HG02884 (cell line): ENCODE measurements at regions not wholly inside any gene's neighbourhood (a gene's known extent, or its start where the extent isn't known, plus 50 kb on each side); places are given as distances from the start of the nearest gene placed in this dataset.
A peak's percentile ranks its signal among the peaks of the same experiment; 100 is the strongest.

Source experiments
- ATAC-seq: cut with Tn5 transposase; IDR thresholded peaks from one replicate; pipeline ENCODE4 v1.9.1; 2021; ENCODE audit warnings: mild to moderate bottlenecking, moderate library complexity; ENCODE audit not compliant: unreplicated experiment

GRCh38 chr18:47758000-47758399, 172.5 kb downstream of the SMAD2 start:
- ATAC-seq = no peak

- no peak for ATAC-seq
Measured at GRCh38 chr18:47756364-47757016, 174.0 kb downstream of the SMAD2 start.

- ATAC-seq = no peak
Measured at GRCh38 chr18:47755102-47755456, 175.4 kb downstream of the SMAD2 start.

- ATAC-seq = no peak
Measured at GRCh38 chr18:47754311-47755101, 176.0 kb downstream of the SMAD2 start.

- ATAC-seq = no peak
Measured at GRCh38 chr18:47752796-47753645, 177.4 kb downstream of the SMAD2 start.

- no peak for ATAC-seq
Measured at GRCh38 chr18:47750889-47751423, 179.5 kb downstream of the SMAD2 start.

GRCh38 chr18:47749600-47749973, 180.9 kb downstream of the SMAD2 start:
- ATAC-seq = no peak

GRCh38 chr18:47748847-47749599, 181.4 kb downstream of the SMAD2 start:
- ATAC-seq = peak; percentile 87

- no peak for ATAC-seq
Measured at GRCh38 chr18:47748093-47748796, 182.2 kb downstream of the SMAD2 start.

- no peak for ATAC-seq
Measured at GRCh38 chr18:47747260-47747795, 183.1 kb downstream of the SMAD2 start.

- ATAC-seq = no peak
Measured at GRCh38 chr18:47746615-47747014, 183.8 kb downstream of the SMAD2 start.

GRCh38 chr18:47745227-47745626, 185.2 kb downstream of the SMAD2 start:
- ATAC-seq = no peak

- ATAC-seq = no peak
Measured at GRCh38 chr18:47737956-47738355, 192.5 kb downstream of the SMAD2 start.

- ATAC-seq = no peak
Measured at GRCh38 chr18:47737198-47737830, 193.1 kb downstream of the SMAD2 start.

GRCh38 chr18:47736376-47737140, 193.9 kb downstream of the SMAD2 start:
- ATAC-seq = no peak

- no peak for ATAC-seq
Measured at GRCh38 chr18:47735041-47735702, 195.3 kb downstream of the SMAD2 start.

- no peak for ATAC-seq
Measured at GRCh38 chr18:47731276-47731675, 199.2 kb downstream of the SMAD2 start.

GRCh38 chr18:47730795-47731194, 199.7 kb downstream of the SMAD2 start:
- no peak for ATAC-seq
